Thyroid gland (tissue), 4 donors: ENCODE measurements at regions not wholly inside any gene's neighbourhood (a gene's known extent, or its start where the extent isn't known, plus 50 kb on each side); places are given as distances from the start of the nearest gene placed in this dataset.

Source experiments
- DNase-seq, 2 donors: peaks; one replicate each; pipeline ENCODE4 v3.0.0-alpha.2; 2019
- H3K27ac ChIP-seq, 3 donors: fragments of 200-600 bp; sonication (generic); 1 replicate in 2 of 3; 2 replicates in 1 of 3; pipeline ENCODE4 v1.5.1; 2016 to 2019; ENCODE audit warnings: mild to moderate bottlenecking in 1 of 3, moderate library complexity in 1 of 3
- H3K27me3 ChIP-seq: fragments of 200-600 bp; sonication (generic); one replicate; pipeline ENCODE4 v1.5.1; 2019
- H3K36me3 ChIP-seq, 2 donors: fragments of 200-600 bp; sonication (generic); one replicate each; pipeline ENCODE4 v1.5.1; 2016 to 2019
- H3K4me1 ChIP-seq, 2 donors: fragments of 200-600 bp; sonication (generic); one replicate each; pipeline ENCODE4 v1.5.1; 2017 to 2019
- H3K4me3 ChIP-seq, 3 donors: fragments of 200-600 bp; sonication (generic); replicated peaks in 1 of 3; 1 replicate in 2 of 3; 2 replicates in 1 of 3; pipeline ENCODE4 v1.5.1; 2016; ENCODE audit warnings: mild to moderate bottlenecking in 1 of 3
- H3K9me3 ChIP-seq: fragments of 200-600 bp; sonication (generic); one replicate; pipeline ENCODE4 v1.5.1; 2017
- POLR2A ChIP-seq, 2 donors: fragments of 450-650 bp; IDR thresholded peaks; one replicate each; pipeline ENCODE4 v1.6.1; 2017; ENCODE audit warnings: antibody characterized with exemption in 2 of 2, mild to moderate bottlenecking in 2 of 2, moderate library complexity in 1 of 2
- whole genome bisulfite sequencing, 2 donors: methylation state at CpG; one replicate each; pipeline ENCODE4 v1.1.5; 2017; 5-methylcytosine and 5-hydroxymethylcytosine counted together
- intact Hi-C: fragments of 100-400 bp; cut with DNase I; formaldehyde crosslinking; loops from one replicate; pipeline ENCODE4 v1.15.1; 2023
- TF ChIP-seq, protein P1 (sequence below), 6 experiments: fragments of 200-600 bp in 3 of 6; fragments of 450-650 bp in 3 of 6; sonication (generic) in 3 of 6; IDR thresholded peaks; one replicate each; pipeline ENCODE4 v1.5.1; 2016 to 2019; ENCODE audit warnings: antibody characterized with exemption in 6 of 6, mild to moderate bottlenecking in 2 of 6, inconsistent platforms in 1 of 6, moderate library complexity in 1 of 6

DNA sequence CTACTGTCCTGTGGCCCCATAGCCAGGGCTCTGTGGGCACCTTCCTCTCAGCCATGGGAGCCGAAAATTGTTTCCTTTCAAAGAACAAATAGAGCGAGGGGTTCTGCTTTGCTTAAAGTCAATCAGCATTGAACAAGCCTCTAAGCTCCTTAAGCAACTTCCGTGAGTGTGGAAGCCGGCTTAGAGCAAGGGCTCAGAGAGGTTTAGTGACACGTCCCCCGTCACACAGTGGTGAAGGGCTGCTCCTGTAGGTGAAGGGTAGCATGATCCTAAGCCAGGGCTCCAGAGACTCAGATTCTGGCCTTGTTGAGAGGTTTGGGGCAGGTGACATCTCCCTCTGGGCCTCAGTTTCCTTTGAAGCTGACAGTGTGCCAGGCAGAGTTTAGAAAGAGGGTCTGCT lies 94.0 kb upstream of the WNT4 start:
- H3K27me3 ChIP-seq, result no peaks in the 10 kb centered on the region
- peaks cover 6 to 21% of the 10 kb centered on the region in 2 donors for H3K4me1 ChIP-seq
- intact Hi-C loops, result no loop called here

DNA sequence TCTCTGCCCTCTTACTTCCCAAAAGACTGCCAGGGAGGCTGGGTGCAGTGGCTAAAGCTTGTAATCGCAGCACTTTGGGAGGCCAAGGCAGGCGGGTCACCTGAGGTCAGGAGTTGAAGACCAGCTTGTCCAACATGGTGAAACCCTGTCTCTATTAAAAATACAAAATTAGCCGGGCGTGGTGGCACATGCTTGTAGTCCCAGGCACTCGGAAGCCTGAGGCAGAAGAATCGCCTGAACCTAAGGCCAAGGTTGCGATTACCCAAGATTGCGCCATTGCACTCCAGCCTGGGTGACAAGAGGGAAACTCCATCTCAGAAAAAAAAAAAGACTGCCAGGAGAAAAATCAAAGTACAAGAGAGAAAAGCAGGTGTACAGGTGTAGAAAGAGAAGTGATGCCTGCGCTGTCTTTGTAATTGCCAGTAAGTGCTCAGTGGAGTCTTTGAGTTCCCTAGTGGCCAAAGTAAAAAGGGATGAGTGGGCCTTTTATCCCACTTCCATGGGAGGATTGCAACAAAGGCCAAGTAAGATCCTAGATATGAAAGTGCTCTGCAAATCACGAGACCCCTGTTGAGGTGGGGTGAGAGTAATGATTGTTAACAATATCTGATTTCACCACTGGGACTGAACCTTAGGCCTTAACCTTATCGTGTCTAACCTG lies 94.7 kb upstream of the WNT4 start:
- Histone ChIP-seq H3K9me3 (no peaks in the 10 kb centered on the region), H3K4me1 (peaks cover 6 to 21% of the 10 kb centered on the region in 2 donors), H3K36me3 (no peaks in the 10 kb centered on the region), H3K4me3 (no peak overlapping the region), H3K27me3 (no peaks in the 10 kb centered on the region), H3K27ac (no peak overlapping the region)
- 61 to 73% methylated on average over 11 of the region's 11 CpGs for WGBS, 2 donors
- TF ChIP-seq, protein P1, sequence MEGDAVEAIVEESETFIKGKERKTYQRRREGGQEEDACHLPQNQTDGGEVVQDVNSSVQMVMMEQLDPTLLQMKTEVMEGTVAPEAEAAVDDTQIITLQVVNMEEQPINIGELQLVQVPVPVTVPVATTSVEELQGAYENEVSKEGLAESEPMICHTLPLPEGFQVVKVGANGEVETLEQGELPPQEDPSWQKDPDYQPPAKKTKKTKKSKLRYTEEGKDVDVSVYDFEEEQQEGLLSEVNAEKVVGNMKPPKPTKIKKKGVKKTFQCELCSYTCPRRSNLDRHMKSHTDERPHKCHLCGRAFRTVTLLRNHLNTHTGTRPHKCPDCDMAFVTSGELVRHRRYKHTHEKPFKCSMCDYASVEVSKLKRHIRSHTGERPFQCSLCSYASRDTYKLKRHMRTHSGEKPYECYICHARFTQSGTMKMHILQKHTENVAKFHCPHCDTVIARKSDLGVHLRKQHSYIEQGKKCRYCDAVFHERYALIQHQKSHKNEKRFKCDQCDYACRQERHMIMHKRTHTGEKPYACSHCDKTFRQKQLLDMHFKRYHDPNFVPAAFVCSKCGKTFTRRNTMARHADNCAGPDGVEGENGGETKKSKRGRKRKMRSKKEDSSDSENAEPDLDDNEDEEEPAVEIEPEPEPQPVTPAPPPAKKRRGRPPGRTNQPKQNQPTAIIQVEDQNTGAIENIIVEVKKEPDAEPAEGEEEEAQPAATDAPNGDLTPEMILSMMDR (IDR thresholded peaks at IDR 0.05), result no peak
- no peak for TF ChIP-seq POLR2A (IDR thresholded peaks at IDR 0.05)
- DNase-seq, result peak; percentile 53 to 64
- intact Hi-C loops, result no loop called here

More for the DNA sequence above, 94.0 kb upstream of the WNT4 start:
- TF ChIP-seq, protein P1 (IDR thresholded peaks at IDR 0.05), result no peak
- TF ChIP-seq POLR2A (IDR thresholded peaks at IDR 0.05), result no peak
- DNase-seq, result no peak
- WGBS, 2 donors, result 90 to 94% methylated on average over 6 of the region's 6 CpGs
- Histone ChIP-seq H3K9me3 (no peaks in the 10 kb centered on the region), H3K36me3 (no peaks in the 10 kb centered on the region), H3K27ac (no peak overlapping the region), H3K4me3 (no peak overlapping the region)

- H3K27me3 ChIP-seq, result no peaks in the 10 kb centered on the region
- 94 to 95% methylated on average over 24 to 26 of the region's 26 CpGs for WGBS, 2 donors
- no peak for DNase-seq
- intact Hi-C loops, result no loop called here
- no peak overlapping the region for H3K27ac ChIP-seq
- peaks cover 6 to 19% of the 10 kb centered on the region in 2 donors for H3K4me1 ChIP-seq
- H3K4me3 ChIP-seq, result no peak overlapping the region
- no peaks in the 10 kb centered on the region for H3K36me3 ChIP-seq
- H3K9me3 ChIP-seq, result no peaks in the 10 kb centered on the region
- TF ChIP-seq POLR2A (IDR thresholded peaks at IDR 0.05), result no peak
- TF ChIP-seq, protein P1 (IDR thresholded peaks at IDR 0.05), result no peak
These were observed 95.7 kb upstream of the WNT4 start for GRCh38 chr1:22238356-22239224.

DNA sequence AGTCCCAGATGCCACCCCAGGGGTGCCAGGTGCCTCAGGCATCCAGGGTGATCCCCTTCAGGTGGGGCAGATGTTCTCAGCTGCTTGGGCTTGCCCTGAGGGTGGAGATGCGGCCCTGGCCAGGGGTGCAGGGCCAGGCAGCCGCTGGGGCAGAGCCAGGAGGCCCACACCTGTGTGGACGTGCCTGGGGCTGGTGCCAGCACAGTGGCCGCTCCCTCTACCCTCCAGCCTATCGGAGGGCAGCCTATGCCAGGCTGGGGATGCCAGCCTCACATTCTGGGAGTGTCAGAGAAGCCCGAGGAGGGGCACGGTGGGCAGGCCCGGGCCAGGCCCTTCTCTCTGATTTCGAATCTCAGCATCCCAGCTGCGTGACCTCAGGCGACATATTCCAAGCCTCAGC lies 96.5 kb upstream of the WNT4 start:
- TF ChIP-seq POLR2A (IDR thresholded peaks at IDR 0.05), result no peak
- TF ChIP-seq, protein P1 (IDR thresholded peaks at IDR 0.05), result no peak
- peak; percentile 57 to 59 for DNase-seq
- H3K27ac ChIP-seq, result no peak overlapping the region
- intact Hi-C loops, result no loop called here
- H3K36me3 ChIP-seq, result no peaks in the 10 kb centered on the region
- H3K9me3 ChIP-seq, result no peaks in the 10 kb centered on the region
- H3K27me3 ChIP-seq, result no peaks in the 10 kb centered on the region
- no peak overlapping the region for H3K4me3 ChIP-seq
- H3K4me1 ChIP-seq, result peaks cover 2 to 11% of the 10 kb centered on the region in 2 donors
- WGBS, 2 donors, result 62 to 91% methylated on average over 5 of the region's 11 CpGs

- TF ChIP-seq, protein P1 (IDR thresholded peaks at IDR 0.05), result no peak
- TF ChIP-seq POLR2A (IDR thresholded peaks at IDR 0.05), result no peak
- H3K4me3 ChIP-seq, result no peak overlapping the region
- H3K4me1 ChIP-seq, result peaks cover 0 to 4% of the 10 kb centered on the region in 2 donors
- H3K9me3 ChIP-seq, result no peaks in the 10 kb centered on the region
- DNase-seq, result no peak
- H3K27ac ChIP-seq, result no peak overlapping the region
- no peaks in the 10 kb centered on the region for H3K36me3 ChIP-seq
- H3K27me3 ChIP-seq, result no peaks in the 10 kb centered on the region
- WGBS, 2 donors, result 85 to 92% methylated on average over 3 of the region's 3 CpGs
- intact Hi-C loops, result no loop called here
These were observed 98.4 kb upstream of the WNT4 start for GRCh38 chr1:22241250-22241649.
